ENCODE measurements at regions not wholly inside any gene's neighbourhood (a gene's known extent, or its start where the extent isn't known, plus 50 kb on each side); places are given as distances from the start of the nearest gene placed in this dataset.

DNA sequence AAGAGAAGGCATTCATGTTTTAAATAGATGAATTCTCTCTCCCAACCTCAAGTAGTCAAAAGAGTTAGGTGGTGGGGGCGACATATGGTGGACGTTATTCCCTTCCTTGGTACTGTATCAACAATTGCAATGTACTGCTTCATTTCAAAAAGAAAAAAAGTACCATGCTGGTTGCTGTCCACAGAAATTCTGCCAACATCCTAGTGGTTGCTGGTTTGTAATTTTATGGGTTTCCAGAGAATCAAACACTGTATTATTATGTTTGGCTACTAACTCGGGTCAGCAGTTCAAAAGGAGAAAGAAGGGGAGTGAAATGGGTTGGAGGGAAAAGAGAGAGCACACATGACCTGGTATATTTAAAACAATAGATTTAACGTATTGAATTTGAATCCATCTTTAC lies 61.1 kb upstream of the KCNJ16 start:
- TF ChIP-seq TCF7 (IDR thresholded peaks at IDR 0.05; ENCODE audit: low read depth) (no peak), SAFB2 (CRISPR knock-in tag; IDR thresholded peaks at IDR 0.05; ENCODE audit: borderline replicate concordance, low read depth) (no peak), SMARCC2 (IDR thresholded peaks at IDR 0.05) (no peak), CREM (IDR thresholded peaks at IDR 0.05) (no peak), CREM (CRISPR knock-in tag; IDR thresholded peaks at IDR 0.05) (no peak), KMT2B (CRISPR knock-in tag; IDR thresholded peaks at IDR 0.05) (no peak), CHD2 (IDR thresholded peaks at IDR 0.05; ENCODE audit: low read depth, low read length) (no peak), SATB2 (CRISPR knock-in tag; IDR thresholded peaks at IDR 0.05) (no peak), ZNF687 (CRISPR knock-in tag; IDR thresholded peaks at IDR 0.05) (no peak), ETS1 (CRISPR knock-in tag; IDR thresholded peaks at IDR 0.05) (no peak), TARDBP (CRISPR knock-in tag; IDR thresholded peaks at IDR 0.05) (no peak)
- TF ChIP-seq, protein P1, sequence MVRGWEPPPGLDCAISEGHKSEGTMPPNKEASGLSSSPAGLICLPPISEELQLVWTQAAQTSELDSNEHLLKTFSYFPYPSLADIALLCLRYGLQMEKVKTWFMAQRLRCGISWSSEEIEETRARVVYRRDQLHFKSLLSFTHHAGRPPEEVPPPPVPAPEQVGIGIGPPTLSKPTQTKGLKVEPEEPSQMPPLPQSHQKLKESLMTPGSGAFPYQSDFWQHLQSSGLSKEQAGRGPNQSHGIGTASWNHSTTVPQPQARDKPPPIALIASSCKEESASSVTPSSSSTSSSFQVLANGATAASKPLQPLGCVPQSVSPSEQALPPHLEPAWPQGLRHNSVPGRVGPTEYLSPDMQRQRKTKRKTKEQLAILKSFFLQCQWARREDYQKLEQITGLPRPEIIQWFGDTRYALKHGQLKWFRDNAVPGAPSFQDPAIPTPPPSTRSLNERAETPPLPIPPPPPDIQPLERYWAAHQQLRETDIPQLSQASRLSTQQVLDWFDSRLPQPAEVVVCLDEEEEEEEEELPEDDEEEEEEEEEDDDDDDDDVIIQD (CRISPR knock-in tag; IDR thresholded peaks at IDR 0.05; ENCODE audit: low read depth) = no peak

All from HepG2 (cell line).